Tibial nerve (tissue), 4 donors: ENCODE measurements at regions not wholly inside any gene's neighbourhood (a gene's known extent, or its start where the extent isn't known, plus 50 kb on each side); places are given as distances from the start of the nearest gene placed in this dataset.

Experiments
- DNase-seq, 2 donors: peaks; one replicate each; pipeline ENCODE4 v3.0.0-alpha.2; 2019; ENCODE audit warnings: low spot score in 2 of 2
- H3K27ac ChIP-seq, 4 donors: fragments of 200-600 bp; sonication (generic) in 3 of 4; one replicate each; pipeline ENCODE4 v1.5.1; 2017 to 2019; ENCODE audit warnings: mild to moderate bottlenecking in 1 of 4
- H3K27me3 ChIP-seq, 2 donors: fragments of 200-600 bp; sonication (generic) in 1 of 2; one replicate each; pipeline versions ENCODE4 v1.5.1 to v1.6.0; 2017 to 2019
- H3K36me3 ChIP-seq, 3 donors: fragments of 200-600 bp; sonication (generic); one replicate each; pipeline ENCODE4 v1.5.1; 2018 to 2019
- H3K4me1 ChIP-seq, 4 donors: fragments of 200-600 bp; sonication (generic) in 3 of 4; one replicate each; pipeline ENCODE4 v1.5.1; 2017 to 2019
- H3K4me3 ChIP-seq, 4 donors: fragments of 200-600 bp; sonication (generic) in 3 of 4; one replicate each; pipeline ENCODE4 v1.5.1; 2017 to 2019; ENCODE audit warnings: mild to moderate bottlenecking in 1 of 4, moderate library complexity in 1 of 4
- H3K9me3 ChIP-seq, 4 donors: fragments of 200-600 bp; sonication (generic) in 3 of 4; one replicate each; pipeline ENCODE4 v1.5.1; 2017 to 2019
- EP300 ChIP-seq, 2 donors: sonication (generic); formaldehyde crosslinking; IDR thresholded peaks; one replicate each; pipeline ENCODE4 v1.6.1; 2017; ENCODE audit warnings: antibody characterized with exemption in 2 of 2, mild to moderate bottlenecking in 1 of 2
- POLR2A ChIP-seq, 2 donors: fragments of 450-650 bp; IDR thresholded peaks; one replicate each; pipeline ENCODE4 v1.6.1; 2017; ENCODE audit warnings: antibody characterized with exemption in 2 of 2, mild to moderate bottlenecking in 2 of 2, moderate library complexity in 2 of 2
- WGBS, 2 donors: methylation state at CpG; one replicate each; pipeline ENCODE4 v1.1.5; 2018; 5-methylcytosine and 5-hydroxymethylcytosine counted together
- TF ChIP-seq, protein P1 (sequence below), 5 experiments: fragments of 200-600 bp in 3 of 5; fragments of 450-650 bp in 2 of 5; sonication (generic) in 3 of 5; IDR thresholded peaks; one replicate each; pipeline ENCODE4 v1.5.1; 2016 to 2019; ENCODE audit warnings: antibody characterized with exemption in 5 of 5, mild to moderate bottlenecking in 3 of 5, moderate library complexity in 2 of 5

DNA sequence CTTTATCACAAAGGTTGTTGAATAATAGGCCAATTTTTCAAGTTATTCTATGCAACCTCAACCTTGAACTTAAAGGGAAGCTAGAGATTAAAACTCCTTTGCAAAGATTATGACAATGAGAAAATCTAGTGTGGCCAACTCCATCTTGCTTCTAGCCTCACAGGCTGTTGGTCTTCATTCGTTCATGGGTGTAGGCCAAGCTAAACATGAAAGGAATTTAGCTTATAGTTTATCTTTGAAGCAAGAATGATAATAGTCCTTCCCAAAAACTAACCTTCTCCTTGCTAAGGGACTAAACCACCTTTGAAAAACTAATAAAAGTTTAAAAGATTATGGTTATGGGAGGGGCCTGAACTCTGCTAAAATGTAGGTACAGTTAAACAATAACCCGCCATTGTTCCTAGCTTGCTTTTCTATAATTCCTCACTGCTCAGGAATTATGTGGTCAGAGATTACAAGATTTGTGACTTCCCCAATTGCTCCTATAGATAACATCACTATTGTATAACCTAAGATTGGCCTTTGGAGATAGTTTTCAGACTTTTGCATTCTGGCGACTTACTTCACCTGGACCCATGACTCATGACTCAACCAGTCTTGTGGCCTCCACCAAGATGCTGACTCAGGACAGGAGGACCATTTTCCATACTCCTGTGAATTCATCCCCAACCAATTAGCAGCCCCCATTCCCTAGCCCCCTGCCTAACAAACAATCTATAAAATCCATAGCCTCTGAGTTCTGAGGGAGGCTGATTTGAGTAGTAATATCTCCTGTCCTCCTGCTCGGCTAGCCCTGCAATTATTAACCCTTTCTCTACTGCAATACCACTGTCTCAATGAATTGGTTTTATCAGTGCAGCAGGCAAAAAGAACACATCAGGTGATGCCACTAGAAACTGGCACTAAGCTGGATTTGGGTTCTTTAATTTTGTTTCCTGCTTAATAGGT lies 154.5 kb downstream of the CD83 start:
- Histone ChIP-seq H3K9me3 (peaks cover 0 to 7% (median 0%) of the 10 kb centered on the region in 4 donors), H3K36me3 (no peaks in the 10 kb centered on the region), H3K27me3 (no peaks in the 10 kb centered on the region), H3K4me3 (no peak overlapping the region), H3K4me1 (peaks cover 0 to 20% (median 9%) of the 10 kb centered on the region in 4 donors), H3K27ac (no peak overlapping the region)
- DNase-seq: no peak
- TF ChIP-seq, protein P1, sequence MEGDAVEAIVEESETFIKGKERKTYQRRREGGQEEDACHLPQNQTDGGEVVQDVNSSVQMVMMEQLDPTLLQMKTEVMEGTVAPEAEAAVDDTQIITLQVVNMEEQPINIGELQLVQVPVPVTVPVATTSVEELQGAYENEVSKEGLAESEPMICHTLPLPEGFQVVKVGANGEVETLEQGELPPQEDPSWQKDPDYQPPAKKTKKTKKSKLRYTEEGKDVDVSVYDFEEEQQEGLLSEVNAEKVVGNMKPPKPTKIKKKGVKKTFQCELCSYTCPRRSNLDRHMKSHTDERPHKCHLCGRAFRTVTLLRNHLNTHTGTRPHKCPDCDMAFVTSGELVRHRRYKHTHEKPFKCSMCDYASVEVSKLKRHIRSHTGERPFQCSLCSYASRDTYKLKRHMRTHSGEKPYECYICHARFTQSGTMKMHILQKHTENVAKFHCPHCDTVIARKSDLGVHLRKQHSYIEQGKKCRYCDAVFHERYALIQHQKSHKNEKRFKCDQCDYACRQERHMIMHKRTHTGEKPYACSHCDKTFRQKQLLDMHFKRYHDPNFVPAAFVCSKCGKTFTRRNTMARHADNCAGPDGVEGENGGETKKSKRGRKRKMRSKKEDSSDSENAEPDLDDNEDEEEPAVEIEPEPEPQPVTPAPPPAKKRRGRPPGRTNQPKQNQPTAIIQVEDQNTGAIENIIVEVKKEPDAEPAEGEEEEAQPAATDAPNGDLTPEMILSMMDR (IDR thresholded peaks at IDR 0.05): no peak
- TF ChIP-seq POLR2A (IDR thresholded peaks at IDR 0.05) (no peak), EP300 (IDR thresholded peaks at IDR 0.05) (no peak)
- 49 to 64% methylated on average over 4 of the region's 4 CpGs for WGBS, 2 donors

DNA sequence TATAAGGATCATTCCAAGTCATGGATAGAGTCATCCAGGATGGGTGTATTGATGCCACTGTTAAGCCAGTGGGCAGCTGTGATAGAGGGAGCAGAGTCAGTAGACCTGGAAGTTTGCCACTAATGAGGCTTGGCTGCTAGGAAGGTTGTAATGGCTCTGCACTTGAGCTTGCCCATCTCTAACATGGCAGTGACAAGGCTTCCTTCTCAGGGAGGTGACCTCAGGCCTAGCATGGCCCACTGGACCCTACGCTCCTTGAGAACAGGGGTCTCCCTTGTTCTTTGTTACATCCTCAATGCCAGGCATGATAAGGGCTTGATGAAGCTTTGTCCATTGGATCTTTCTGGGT lies 155.1 kb downstream of the CD83 start:
- 100% methylated on average over 1 of the region's 1 CpG for WGBS, 2 donors
- no peak overlapping the region for H3K4me3 ChIP-seq
- H3K4me1 ChIP-seq: peaks cover 0 to 20% (median 9%) of the 10 kb centered on the region in 4 donors
- no peak for DNase-seq
- H3K36me3 ChIP-seq: no peaks in the 10 kb centered on the region
- no peak overlapping the region for H3K27ac ChIP-seq
- no peaks in the 10 kb centered on the region for H3K27me3 ChIP-seq
- H3K9me3 ChIP-seq: peaks cover 0 to 7% (median 0%) of the 10 kb centered on the region in 4 donors
- TF ChIP-seq, protein P1 (IDR thresholded peaks at IDR 0.05): no peak
- no peak for TF ChIP-seq POLR2A (IDR thresholded peaks at IDR 0.05)
- no peak for TF ChIP-seq EP300 (IDR thresholded peaks at IDR 0.05)

- TF ChIP-seq POLR2A (IDR thresholded peaks at IDR 0.05) (no peak), EP300 (IDR thresholded peaks at IDR 0.05) (peak in 1 of 2 donors; percentile 25)
- TF ChIP-seq, protein P1 (IDR thresholded peaks at IDR 0.05): no peak
- 61 to 64% methylated on average over 8 of the region's 8 CpGs for WGBS, 2 donors
- H3K27me3 ChIP-seq: no peaks in the 10 kb centered on the region
- no peak overlapping the region for H3K27ac ChIP-seq
- peaks cover 0 to 20% (median 9%) of the 10 kb centered on the region in 4 donors for H3K4me1 ChIP-seq
- H3K36me3 ChIP-seq: no peaks in the 10 kb centered on the region
- DNase-seq: no peak
- H3K9me3 ChIP-seq: peaks cover 0 to 7% (median 0%) of the 10 kb centered on the region in 4 donors
- no peak overlapping the region for H3K4me3 ChIP-seq
Observed at GRCh38 chr6:14273191-14273590, 155.6 kb downstream of the CD83 start.

- Histone ChIP-seq H3K36me3 (no peaks in the 10 kb centered on the region), H3K27ac (no peak overlapping the region), H3K27me3 (no peaks in the 10 kb centered on the region), H3K9me3 (peaks cover 0 to 7% (median 0%) of the 10 kb centered on the region in 4 donors), H3K4me3 (no peak overlapping the region), H3K4me1 (peaks cover 0 to 20% (median 9%) of the 10 kb centered on the region in 4 donors)
- DNase-seq: no peak
- WGBS, 2 donors: 93 to 95% methylated on average over 6 of the region's 6 CpGs
- TF ChIP-seq, protein P1 (IDR thresholded peaks at IDR 0.05): no peak
- TF ChIP-seq EP300 (IDR thresholded peaks at IDR 0.05) (no peak), POLR2A (IDR thresholded peaks at IDR 0.05) (no peak)
Observed at GRCh38 chr6:14274016-14274415, 156.4 kb downstream of the CD83 start.
